ENCODE measurements at regions not wholly inside any gene's neighbourhood (a gene's known extent, or its start where the extent isn't known, plus 50 kb on each side); places are given as distances from the start of the nearest gene placed in this dataset.

GRCh38 chr10:111481866-111482265 lies 405.0 kb downstream of the ADRA2A start:
- DNase-seq, result no peak
- Mint-ChIP-seq H3K27ac (no peak overlapping the region), H3K27me3 (ENCODE audit: low read depth) (no peaks in the 10 kb centered on the region), H3K36me3 (ENCODE audit: low read depth) (no peaks in the 10 kb centered on the region), H3K9me3 (no peaks in the 10 kb centered on the region), H3K4me3 (no peak overlapping the region), H3K4me1 (ENCODE audit: low read depth) (no peaks in the 10 kb centered on the region)
- intact Hi-C loops (cut with micrococcal nuclease), result no loop called here
- CTCF ChIA-PET, result no interaction called here

DNA sequence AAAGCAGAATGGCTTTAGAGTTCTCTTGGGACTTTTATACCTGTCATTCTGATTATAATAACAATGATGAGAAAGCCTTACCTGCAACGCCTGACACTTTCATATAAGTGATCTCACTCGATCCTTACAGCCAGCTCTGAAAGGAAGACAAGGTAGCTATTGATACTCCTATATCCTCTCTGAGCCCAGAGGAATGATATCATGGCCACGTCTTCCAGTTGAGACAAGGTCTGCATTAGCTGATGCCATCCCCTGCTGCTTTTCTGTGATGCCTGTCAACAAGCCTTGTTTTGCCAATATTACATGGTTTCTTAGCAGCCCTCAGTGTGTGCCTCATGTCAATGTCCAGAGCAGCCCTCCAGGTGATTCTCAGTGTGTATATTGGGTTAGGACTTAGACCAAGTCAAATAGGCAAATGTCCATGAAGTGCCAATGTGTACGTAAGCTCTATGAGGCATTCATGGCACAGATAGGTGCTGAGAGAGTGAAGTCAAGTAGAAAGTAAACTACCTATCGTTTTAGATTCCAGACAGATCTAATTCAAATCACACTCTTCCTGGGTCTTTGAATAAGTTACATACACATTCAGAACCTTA lies 405.9 kb downstream of the ADRA2A start:
- H3K36me3 Mint-ChIP-seq (ENCODE audit: low read depth), result no peaks in the 10 kb centered on the region
- CTCF ChIA-PET, result no interaction called here
- peaks cover 3% of the 10 kb centered on the region for H3K9me3 Mint-ChIP-seq
- H3K4me1 Mint-ChIP-seq (ENCODE audit: low read depth), result no peaks in the 10 kb centered on the region
- intact Hi-C loops (cut with micrococcal nuclease), result no loop called here
- H3K27ac Mint-ChIP-seq, result no peak overlapping the region
- no peak overlapping the region for H3K4me3 Mint-ChIP-seq
- no peak for DNase-seq
- no peaks in the 10 kb centered on the region for H3K27me3 Mint-ChIP-seq (ENCODE audit: low read depth)

GRCh38 chr10:111485767-111486166 lies 408.9 kb downstream of the ADRA2A start:
- H3K27me3 Mint-ChIP-seq (ENCODE audit: low read depth), result no peaks in the 10 kb centered on the region
- no peak overlapping the region for H3K4me3 Mint-ChIP-seq
- no peak overlapping the region for H3K27ac Mint-ChIP-seq
- DNase-seq, result no peak
- intact Hi-C loops (cut with micrococcal nuclease), result no loop called here
- H3K36me3 Mint-ChIP-seq (ENCODE audit: low read depth), result no peaks in the 10 kb centered on the region
- H3K9me3 Mint-ChIP-seq, result peaks cover 17% of the 10 kb centered on the region
- H3K4me1 Mint-ChIP-seq (ENCODE audit: low read depth), result no peaks in the 10 kb centered on the region
- CTCF ChIA-PET, result no interaction called here

DNA sequence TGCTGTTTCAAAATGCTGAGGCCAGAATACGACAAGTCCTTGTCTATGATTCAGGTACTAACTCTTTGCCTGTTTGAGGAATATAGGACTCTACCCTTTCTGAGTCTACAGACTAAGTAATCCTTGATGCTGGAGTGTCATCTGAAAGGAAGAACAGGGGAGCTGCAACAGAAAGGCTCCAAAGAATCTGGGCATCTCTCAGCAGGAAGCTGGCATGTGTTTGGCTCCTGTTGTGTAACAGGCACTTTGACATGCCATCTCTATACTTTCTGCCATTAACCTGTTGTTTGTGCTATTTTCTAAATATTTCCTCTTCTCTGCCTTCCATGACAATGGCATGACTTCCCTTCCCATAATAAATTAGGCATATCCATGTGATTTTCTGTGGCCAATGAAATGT lies 409.5 kb downstream of the ADRA2A start:
- no peak for DNase-seq
- Mint-ChIP-seq H3K36me3 (ENCODE audit: low read depth) (no peaks in the 10 kb centered on the region), H3K27me3 (ENCODE audit: low read depth) (no peaks in the 10 kb centered on the region), H3K4me1 (ENCODE audit: low read depth) (no peaks in the 10 kb centered on the region), H3K4me3 (no peak overlapping the region), H3K9me3 (peaks cover 20% of the 10 kb centered on the region), H3K27ac (no peak overlapping the region)
- CTCF ChIA-PET, result no interaction called here
- intact Hi-C loops (cut with micrococcal nuclease), result no loop called here

DNA sequence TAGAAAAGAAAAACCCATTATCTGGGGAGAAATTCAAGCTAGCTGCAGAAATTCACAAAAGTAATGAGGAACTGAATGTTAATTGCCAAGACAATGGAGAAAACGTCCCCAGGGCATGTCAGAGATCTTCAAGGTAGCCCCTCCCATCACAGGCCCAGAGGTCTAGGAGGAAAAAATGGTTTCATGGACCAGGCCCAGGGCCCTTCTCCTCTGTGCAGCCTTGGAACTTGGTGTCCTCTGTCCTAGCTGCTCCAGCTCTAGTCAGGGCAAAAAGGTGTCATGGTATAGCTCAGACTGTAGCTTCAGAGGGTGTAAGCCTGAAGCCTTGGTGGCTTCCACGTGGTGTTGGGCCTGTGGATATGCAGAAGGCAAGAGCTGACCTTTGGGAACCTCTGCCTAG lies 411.8 kb downstream of the ADRA2A start:
- no peak overlapping the region for H3K4me3 Mint-ChIP-seq
- DNase-seq, result no peak
- no peak overlapping the region for H3K27ac Mint-ChIP-seq
- intact Hi-C loops (cut with micrococcal nuclease), result no loop called here
- no peaks in the 10 kb centered on the region for H3K36me3 Mint-ChIP-seq (ENCODE audit: low read depth)
- CTCF ChIA-PET, result no interaction called here
- peaks cover 26% of the 10 kb centered on the region for H3K9me3 Mint-ChIP-seq
- no peaks in the 10 kb centered on the region for H3K27me3 Mint-ChIP-seq (ENCODE audit: low read depth)
- H3K4me1 Mint-ChIP-seq (ENCODE audit: low read depth), result no peaks in the 10 kb centered on the region

- intact Hi-C loops (cut with micrococcal nuclease), result no loop called here
- DNase-seq, result no peak
- H3K27me3 Mint-ChIP-seq (ENCODE audit: low read depth), result peaks cover 8% of the 10 kb centered on the region
- CTCF ChIA-PET, result no interaction called here
- peaks cover 26% of the 10 kb centered on the region for H3K9me3 Mint-ChIP-seq
- H3K36me3 Mint-ChIP-seq (ENCODE audit: low read depth), result no peaks in the 10 kb centered on the region
- no peak overlapping the region for H3K4me3 Mint-ChIP-seq
- no peaks in the 10 kb centered on the region for H3K4me1 Mint-ChIP-seq (ENCODE audit: low read depth)
- no peak overlapping the region for H3K27ac Mint-ChIP-seq
Measured at GRCh38 chr10:111491154-111491553, 414.3 kb downstream of the ADRA2A start.

DNA sequence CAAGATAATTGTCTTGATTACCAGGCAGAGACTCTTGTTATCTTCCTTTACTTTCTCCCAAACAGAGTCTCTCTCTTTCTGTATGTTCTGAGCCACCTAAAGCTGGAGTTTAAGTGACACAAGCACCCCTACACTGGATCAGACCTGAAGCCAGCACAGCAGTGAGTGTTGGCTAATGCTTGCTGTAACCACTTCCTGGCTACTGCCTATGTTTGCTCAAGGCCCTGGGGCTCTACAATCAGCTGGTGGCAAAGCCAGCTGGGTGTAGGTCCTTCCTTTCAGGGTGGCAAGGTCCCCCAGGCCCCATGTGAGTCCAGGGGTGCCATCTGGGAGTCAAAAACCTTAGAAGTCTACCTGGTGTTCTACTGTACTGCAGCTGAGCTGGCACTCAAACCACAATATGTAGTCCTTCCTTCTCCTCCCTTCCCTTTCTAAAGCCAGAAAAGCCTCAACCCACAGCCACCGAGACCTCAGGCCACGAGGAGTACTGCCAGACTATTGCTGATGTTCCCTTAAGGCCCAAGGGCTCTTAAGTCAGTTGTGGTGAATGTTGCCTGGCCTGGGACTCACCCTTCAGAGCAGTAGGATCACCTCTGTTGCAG lies 416.3 kb downstream of the ADRA2A start:
- intact Hi-C loops (cut with micrococcal nuclease), result no loop called here
- CTCF ChIA-PET, result no interaction called here
- Mint-ChIP-seq H3K27ac (no peak overlapping the region), H3K4me3 (no peak overlapping the region), H3K36me3 (ENCODE audit: low read depth) (no peaks in the 10 kb centered on the region), H3K9me3 (peaks cover 19% of the 10 kb centered on the region), H3K4me1 (ENCODE audit: low read depth) (no peaks in the 10 kb centered on the region), H3K27me3 (ENCODE audit: low read depth) (peaks cover 13% of the 10 kb centered on the region)
- DNase-seq, result no peak

DNA sequence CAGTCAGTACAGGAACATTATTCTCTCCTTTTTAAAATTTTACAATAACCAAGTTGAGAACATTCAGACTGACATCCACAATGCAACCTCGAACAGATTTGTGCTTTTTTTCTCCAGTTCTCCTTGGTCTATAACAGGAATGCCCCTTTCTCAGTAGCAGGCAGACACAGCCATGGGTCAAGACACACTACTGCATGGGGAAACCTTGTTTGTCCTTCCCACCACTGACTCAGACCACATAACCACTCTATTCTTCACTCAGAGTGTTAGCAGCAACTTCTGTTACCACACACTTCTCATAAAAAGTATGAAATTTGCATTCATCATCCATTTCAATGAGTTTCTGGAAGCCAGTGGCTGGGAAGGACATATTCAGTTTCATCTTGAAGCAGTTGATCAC lies 421.7 kb downstream of the ADRA2A start:
- intact Hi-C loops (cut with micrococcal nuclease), result no loop called here
- CTCF ChIA-PET, result no interaction called here
- Mint-ChIP-seq H3K27me3 (ENCODE audit: low read depth) (peaks cover 13% of the 10 kb centered on the region), H3K4me1 (ENCODE audit: low read depth) (no peaks in the 10 kb centered on the region), H3K9me3 (peaks cover 7% of the 10 kb centered on the region), H3K4me3 (no peak overlapping the region), H3K36me3 (ENCODE audit: low read depth) (no peaks in the 10 kb centered on the region), H3K27ac (no peak overlapping the region)
- DNase-seq, result no peak

GRCh38 chr10:111504376-111504775 lies 427.5 kb downstream of the ADRA2A start:
- peaks cover 13% of the 10 kb centered on the region for H3K9me3 Mint-ChIP-seq
- no peak overlapping the region for H3K4me3 Mint-ChIP-seq
- DNase-seq, result no peak
- H3K36me3 Mint-ChIP-seq (ENCODE audit: low read depth), result no peaks in the 10 kb centered on the region
- H3K4me1 Mint-ChIP-seq (ENCODE audit: low read depth), result no peaks in the 10 kb centered on the region
- intact Hi-C loops (cut with micrococcal nuclease), result no loop called here
- CTCF ChIA-PET, result no interaction called here
- peaks cover 7% of the 10 kb centered on the region for H3K27me3 Mint-ChIP-seq (ENCODE audit: low read depth)
- H3K27ac Mint-ChIP-seq, result no peak overlapping the region

DNA sequence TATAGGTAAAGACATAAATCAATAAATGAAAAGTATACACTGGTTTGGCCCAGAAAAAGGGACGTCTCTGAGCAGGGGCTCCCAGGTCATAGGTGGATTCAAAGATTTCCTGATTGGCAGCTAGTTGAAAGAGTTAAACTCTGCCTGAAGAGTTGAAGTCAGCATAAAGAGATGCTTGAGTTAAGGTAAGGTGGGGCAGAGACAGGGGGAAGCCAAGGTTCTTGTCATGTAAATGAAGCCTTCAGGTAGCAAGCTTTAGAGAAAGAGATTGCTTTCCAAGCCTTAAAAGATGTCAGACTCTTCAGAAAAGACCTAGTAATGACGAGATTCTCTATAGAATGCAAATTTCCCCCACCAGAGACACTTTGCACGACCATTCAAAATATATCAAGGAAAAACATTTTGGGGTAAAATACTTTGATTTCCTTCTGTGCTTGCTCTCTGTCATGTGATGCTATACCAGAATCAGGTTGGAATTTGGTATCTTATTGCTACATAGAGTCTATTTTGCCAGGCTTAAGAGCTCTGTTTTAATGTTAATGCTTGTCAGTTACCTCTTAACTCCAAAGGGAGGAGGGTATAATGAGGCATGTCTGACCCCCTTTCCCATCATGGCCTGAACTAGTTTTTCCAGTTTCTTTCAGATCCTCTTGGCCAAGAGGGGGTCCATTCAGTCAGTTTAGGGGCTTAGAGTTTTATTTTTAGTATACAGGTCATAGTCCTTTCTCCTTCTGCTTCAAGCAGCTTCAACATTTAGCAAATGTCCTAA lies 429.6 kb downstream of the ADRA2A start:
- Mint-ChIP-seq H3K4me3 (no peak overlapping the region), H3K27me3 (ENCODE audit: low read depth) (peaks cover 12% of the 10 kb centered on the region), H3K36me3 (ENCODE audit: low read depth) (no peaks in the 10 kb centered on the region), H3K4me1 (ENCODE audit: low read depth) (no peaks in the 10 kb centered on the region), H3K27ac (no peak overlapping the region), H3K9me3 (peaks cover 13% of the 10 kb centered on the region)
- intact Hi-C loops (cut with micrococcal nuclease), result no loop called here
- CTCF ChIA-PET, result no interaction called here
- no peak for DNase-seq

- Mint-ChIP-seq H3K27me3 (ENCODE audit: low read depth) (peaks cover 12% of the 10 kb centered on the region), H3K9me3 (no peaks in the 10 kb centered on the region), H3K4me1 (ENCODE audit: low read depth) (no peaks in the 10 kb centered on the region), H3K27ac (no peak overlapping the region), H3K36me3 (ENCODE audit: low read depth) (no peaks in the 10 kb centered on the region), H3K4me3 (no peak overlapping the region)
- CTCF ChIA-PET, result no interaction called here
- no peak for DNase-seq
- intact Hi-C loops (cut with micrococcal nuclease), result no loop called here
Measured at GRCh38 chr10:111511751-111512150, 434.9 kb downstream of the ADRA2A start.

GRCh38 chr10:111515264-111515663 lies 438.4 kb downstream of the ADRA2A start:
- intact Hi-C loops (cut with micrococcal nuclease), result no loop called here
- H3K9me3 Mint-ChIP-seq, result no peaks in the 10 kb centered on the region
- H3K27me3 Mint-ChIP-seq (ENCODE audit: low read depth), result no peaks in the 10 kb centered on the region
- CTCF ChIA-PET, result interaction anchor here (0.6 to 1.0 kb wide), 2 partner anchors 84 to 173 kb away, joined by 3 to 4 read pairs; no protein-coding TSS in a partner anchor
- H3K27ac Mint-ChIP-seq, result no peak overlapping the region
- H3K4me3 Mint-ChIP-seq, result no peak overlapping the region
- no peaks in the 10 kb centered on the region for H3K4me1 Mint-ChIP-seq (ENCODE audit: low read depth)
- H3K36me3 Mint-ChIP-seq (ENCODE audit: low read depth), result no peaks in the 10 kb centered on the region
- no peak for DNase-seq

DNA sequence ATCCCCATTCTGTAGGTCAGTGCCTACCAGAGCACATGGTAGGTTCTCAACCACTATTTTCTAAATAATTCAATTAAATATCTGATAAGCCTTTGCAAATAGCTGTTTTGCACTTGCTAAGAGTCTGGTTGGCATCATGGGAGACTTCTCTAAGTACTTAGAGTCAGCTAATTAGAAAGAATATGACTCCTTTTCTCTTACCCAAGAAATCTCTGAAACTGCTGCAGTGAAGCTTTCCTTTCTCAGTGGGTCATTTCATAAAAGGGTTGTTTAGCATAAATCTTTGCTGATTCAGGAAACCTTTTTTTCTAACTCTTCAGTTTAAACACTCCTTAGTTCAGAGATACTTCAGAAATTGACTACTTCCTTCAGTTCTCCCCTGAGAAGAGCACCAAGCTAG lies 438.9 kb downstream of the ADRA2A start:
- CTCF ChIA-PET, result interaction anchor here (0.6 kb wide), 1 partner anchor 173 kb away, joined by 3 read pairs; no protein-coding TSS in a partner anchor

More for the DNA sequence above, 438.9 kb downstream of the ADRA2A start:
- no peak overlapping the region for H3K4me3 Mint-ChIP-seq
- no peaks in the 10 kb centered on the region for H3K4me1 Mint-ChIP-seq (ENCODE audit: low read depth)
- H3K36me3 Mint-ChIP-seq (ENCODE audit: low read depth), result no peaks in the 10 kb centered on the region
- no peaks in the 10 kb centered on the region for H3K9me3 Mint-ChIP-seq
- intact Hi-C loops (cut with micrococcal nuclease), result no loop called here
- no peak for DNase-seq
- H3K27ac Mint-ChIP-seq, result no peak overlapping the region
- no peaks in the 10 kb centered on the region for H3K27me3 Mint-ChIP-seq (ENCODE audit: low read depth)

All from activated naive CD4-positive, alpha-beta T cell treated with anti-CD3 and anti-CD28 coated beads for 36 hours (primary cell).